D721Med (cell line): ENCODE measurements at regions not wholly inside any gene's neighbourhood (a gene's known extent, or its start where the extent isn't known, plus 50 kb on each side); places are given as distances from the start of the nearest gene placed in this dataset.

Source experiments
- DNase-seq: peaks from one replicate; pipeline ENCODE4 v3.0.0; 2011; ENCODE audit warnings: low spot score; ENCODE audit not compliant: insufficient read length
- FAIRE-seq: peaks from 2 replicates; lab custom pipeline; 2011; peaks lifted over from hg19 to GRCh38; lab: Jason Lieb, UNC
- TF ChIP-seq, protein P1 (sequence below): IDR thresholded peaks from 2 replicates; pipeline ENCODE4 v1.5.1; 2012; ENCODE audit warnings: mild to moderate bottlenecking, control low read depth; ENCODE audit not compliant: insufficient read depth; ENCODE audit errors: missing control alignments

DNA sequence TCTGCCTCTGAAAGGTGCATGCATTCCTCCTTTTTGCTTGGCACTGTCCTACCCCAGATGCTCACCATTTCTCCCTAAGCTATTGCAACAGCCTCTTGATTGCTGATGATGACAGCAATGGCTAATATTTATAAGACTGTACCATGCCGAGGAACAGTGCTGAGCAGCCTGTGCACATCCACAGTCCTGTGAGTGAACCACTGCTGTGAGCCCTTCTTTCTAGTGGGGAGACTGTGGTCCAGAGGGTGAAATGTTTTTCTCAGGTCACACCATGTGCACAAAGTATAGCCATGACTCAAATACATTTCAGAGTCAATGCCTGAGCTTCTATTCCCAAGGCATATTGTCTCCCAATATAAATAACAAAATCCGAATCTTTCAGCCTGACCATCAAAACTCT, 231.2 kb upstream of the LRTM1 start:
- no peak for DNase-seq
- TF ChIP-seq, protein P1, sequence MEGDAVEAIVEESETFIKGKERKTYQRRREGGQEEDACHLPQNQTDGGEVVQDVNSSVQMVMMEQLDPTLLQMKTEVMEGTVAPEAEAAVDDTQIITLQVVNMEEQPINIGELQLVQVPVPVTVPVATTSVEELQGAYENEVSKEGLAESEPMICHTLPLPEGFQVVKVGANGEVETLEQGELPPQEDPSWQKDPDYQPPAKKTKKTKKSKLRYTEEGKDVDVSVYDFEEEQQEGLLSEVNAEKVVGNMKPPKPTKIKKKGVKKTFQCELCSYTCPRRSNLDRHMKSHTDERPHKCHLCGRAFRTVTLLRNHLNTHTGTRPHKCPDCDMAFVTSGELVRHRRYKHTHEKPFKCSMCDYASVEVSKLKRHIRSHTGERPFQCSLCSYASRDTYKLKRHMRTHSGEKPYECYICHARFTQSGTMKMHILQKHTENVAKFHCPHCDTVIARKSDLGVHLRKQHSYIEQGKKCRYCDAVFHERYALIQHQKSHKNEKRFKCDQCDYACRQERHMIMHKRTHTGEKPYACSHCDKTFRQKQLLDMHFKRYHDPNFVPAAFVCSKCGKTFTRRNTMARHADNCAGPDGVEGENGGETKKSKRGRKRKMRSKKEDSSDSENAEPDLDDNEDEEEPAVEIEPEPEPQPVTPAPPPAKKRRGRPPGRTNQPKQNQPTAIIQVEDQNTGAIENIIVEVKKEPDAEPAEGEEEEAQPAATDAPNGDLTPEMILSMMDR = no peak
- no peak for FAIRE-seq

DNA sequence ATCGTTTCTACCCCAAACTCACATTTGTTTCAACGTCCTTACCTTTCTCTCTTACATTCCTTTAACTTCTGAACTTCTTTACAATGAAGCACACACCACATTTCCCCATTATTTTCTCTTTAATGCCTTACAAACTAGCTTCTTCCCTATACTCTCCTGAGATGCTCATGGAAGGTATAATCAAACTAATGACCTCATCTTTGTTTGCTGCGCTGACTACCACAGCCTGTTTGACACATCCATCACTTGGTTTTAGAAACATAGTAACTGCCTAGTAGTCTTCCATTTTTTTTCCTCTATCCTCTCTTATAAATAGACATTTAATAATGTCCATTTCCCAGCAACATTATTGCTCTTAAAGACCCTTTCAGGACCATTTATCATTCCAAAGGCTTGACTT, 230.5 kb upstream of the LRTM1 start:
- DNase-seq = no peak
- TF ChIP-seq, protein P1 = no peak
- no peak for FAIRE-seq

DNA sequence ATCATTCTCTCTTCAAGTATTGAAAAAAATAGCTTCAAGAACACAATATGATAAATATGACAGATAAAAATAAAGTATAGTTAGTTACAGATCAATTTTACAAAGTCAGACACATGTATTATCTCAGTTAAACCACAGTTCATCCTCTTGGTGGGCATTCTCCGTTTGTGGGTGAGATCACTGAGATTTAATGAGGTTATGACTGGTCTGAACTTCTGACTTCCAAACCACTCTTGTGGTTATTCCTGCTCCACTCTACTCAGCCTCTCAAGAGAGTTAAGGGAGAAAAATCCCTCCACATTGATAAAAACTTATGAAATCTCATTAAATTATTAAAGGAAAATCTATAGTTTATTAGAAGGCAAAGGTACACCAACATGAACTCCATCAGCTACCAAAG, 229.9 kb upstream of the LRTM1 start:
- DNase-seq (no peak), FAIRE-seq (no peak)
- TF ChIP-seq, protein P1 = no peak

DNA sequence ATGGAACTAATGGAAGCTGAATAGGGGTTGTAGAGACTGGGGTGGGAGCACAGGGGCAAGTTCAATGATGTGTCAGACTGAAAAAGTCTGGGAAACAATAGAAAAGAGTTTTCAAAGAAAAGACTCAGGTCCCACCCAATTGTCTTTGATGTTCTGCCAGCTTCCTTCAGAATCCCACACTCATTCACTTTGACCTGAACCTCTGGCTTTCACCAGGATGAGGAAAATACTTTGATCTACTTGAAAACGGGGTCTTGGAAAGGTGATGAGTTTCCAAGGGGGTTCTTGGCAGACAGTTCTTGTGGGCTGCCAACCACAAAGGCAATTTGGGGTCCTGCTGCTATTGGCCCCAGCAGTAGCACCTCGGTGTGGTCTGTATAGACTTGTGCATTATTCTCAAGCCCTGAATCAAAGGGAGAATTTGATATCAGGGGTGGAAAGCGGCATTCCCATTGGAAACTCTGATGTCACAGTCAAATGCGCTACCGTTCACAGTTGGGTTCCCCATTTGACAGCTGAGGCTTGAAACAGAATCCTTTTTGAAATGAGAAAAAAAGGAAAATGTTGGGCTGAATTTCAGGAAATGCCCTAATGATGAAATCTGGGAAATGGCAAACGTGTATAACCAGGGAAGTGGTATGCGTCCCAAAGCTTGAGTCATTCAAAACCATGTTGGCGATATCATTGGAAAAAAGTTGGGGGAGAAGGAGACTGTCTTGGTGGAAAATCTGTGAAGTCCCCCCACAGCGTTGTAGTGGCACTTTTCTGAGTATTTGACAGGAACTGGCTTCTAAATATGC, 229.2 kb upstream of the LRTM1 start:
- TF ChIP-seq, protein P1 = no peak
- FAIRE-seq (no peak), DNase-seq (no peak)

DNA sequence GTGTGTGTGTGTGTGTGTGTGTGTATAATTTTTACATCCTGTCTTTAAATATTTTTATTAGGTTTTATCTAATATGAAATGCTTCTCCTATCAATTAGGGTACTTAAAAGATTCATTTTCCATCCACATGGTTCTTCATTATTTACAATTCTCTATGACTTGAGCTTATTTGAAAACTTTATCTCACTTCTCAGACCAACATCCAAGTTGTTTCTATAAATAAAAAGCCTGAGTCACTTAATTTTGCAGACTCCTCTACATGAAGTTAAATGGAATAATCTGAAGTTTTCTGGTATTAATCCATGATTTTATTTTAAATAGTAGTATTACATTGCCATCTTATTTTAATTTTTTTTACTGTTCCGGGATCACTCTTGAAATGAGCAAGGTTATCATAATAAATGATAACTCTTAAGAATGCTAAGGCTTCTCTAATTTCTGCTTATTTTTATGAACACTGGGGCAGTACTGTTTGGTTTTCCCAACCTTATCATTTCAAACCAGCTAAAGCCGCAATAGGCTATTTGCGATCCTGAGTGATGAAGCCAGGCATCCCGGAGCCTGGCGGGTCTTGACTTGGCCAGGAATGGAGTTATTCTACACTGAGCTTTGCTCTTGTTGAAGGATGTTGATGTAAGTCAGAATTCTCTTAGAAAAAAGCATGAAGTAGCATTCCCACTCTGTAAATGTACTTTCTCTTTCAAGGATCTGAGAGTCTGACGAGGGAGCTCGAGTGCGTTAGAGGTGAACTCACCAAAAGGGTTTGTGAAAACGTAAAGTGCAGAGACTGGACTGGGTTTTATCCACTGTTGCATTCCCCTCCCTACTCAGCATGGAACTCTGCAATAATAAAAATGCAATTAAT, 220.2 kb upstream of the LRTM1 start:
- no peak for FAIRE-seq
- no peak for DNase-seq
- TF ChIP-seq, protein P1 = no peak

DNA sequence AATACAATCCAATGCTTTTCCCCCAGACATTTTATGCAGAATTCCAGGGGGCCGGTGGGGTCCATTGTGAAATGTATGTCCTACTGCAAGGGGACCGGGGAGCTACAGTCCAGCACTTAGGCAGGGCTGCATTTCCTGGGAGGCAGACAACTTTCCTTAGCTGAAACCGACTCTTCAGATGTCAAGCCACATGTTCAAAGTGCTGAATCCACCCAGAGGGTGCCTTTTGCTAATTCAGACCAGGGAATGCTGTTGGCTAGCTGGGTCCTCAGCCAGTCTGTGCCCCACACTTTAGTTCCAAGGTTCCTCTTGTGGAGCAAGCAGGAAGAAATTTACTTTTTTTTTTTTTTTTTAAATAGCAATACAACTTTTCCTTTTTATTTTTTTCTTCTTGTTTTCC, 219.5 kb upstream of the LRTM1 start:
- TF ChIP-seq, protein P1 = no peak
- DNase-seq (no peak), FAIRE-seq (no peak)
